Tibial nerve (tissue), 4 donors: ENCODE measurements at regions not wholly inside any gene's neighbourhood (a gene's known extent, or its start where the extent isn't known, plus 50 kb on each side); places are given as distances from the start of the nearest gene placed in this dataset.

Experiments
- DNase-seq, 2 donors: peaks; one replicate each; pipeline ENCODE4 v3.0.0-alpha.2; 2019; ENCODE audit warnings: low spot score in 2 of 2
- H3K27ac ChIP-seq, 4 donors: fragments of 200-600 bp; sonication (generic) in 3 of 4; one replicate each; pipeline ENCODE4 v1.5.1; 2017 to 2019; ENCODE audit warnings: mild to moderate bottlenecking in 1 of 4
- H3K27me3 ChIP-seq, 2 donors: fragments of 200-600 bp; sonication (generic) in 1 of 2; one replicate each; pipeline versions ENCODE4 v1.5.1 to v1.6.0; 2017 to 2019
- H3K36me3 ChIP-seq, 3 donors: fragments of 200-600 bp; sonication (generic); one replicate each; pipeline ENCODE4 v1.5.1; 2018 to 2019
- H3K4me1 ChIP-seq, 4 donors: fragments of 200-600 bp; sonication (generic) in 3 of 4; one replicate each; pipeline ENCODE4 v1.5.1; 2017 to 2019
- H3K4me3 ChIP-seq, 4 donors: fragments of 200-600 bp; sonication (generic) in 3 of 4; one replicate each; pipeline ENCODE4 v1.5.1; 2017 to 2019; ENCODE audit warnings: mild to moderate bottlenecking in 1 of 4, moderate library complexity in 1 of 4
- H3K9me3 ChIP-seq, 4 donors: fragments of 200-600 bp; sonication (generic) in 3 of 4; one replicate each; pipeline ENCODE4 v1.5.1; 2017 to 2019
- EP300 ChIP-seq, 2 donors: sonication (generic); formaldehyde crosslinking; IDR thresholded peaks; one replicate each; pipeline ENCODE4 v1.6.1; 2017; ENCODE audit warnings: antibody characterized with exemption in 2 of 2, mild to moderate bottlenecking in 1 of 2
- POLR2A ChIP-seq, 2 donors: fragments of 450-650 bp; IDR thresholded peaks; one replicate each; pipeline ENCODE4 v1.6.1; 2017; ENCODE audit warnings: antibody characterized with exemption in 2 of 2, mild to moderate bottlenecking in 2 of 2, moderate library complexity in 2 of 2
- WGBS, 2 donors: methylation state at CpG; one replicate each; pipeline ENCODE4 v1.1.5; 2018; 5-methylcytosine and 5-hydroxymethylcytosine counted together
- TF ChIP-seq, protein P1 (sequence below), 5 experiments: fragments of 200-600 bp in 3 of 5; fragments of 450-650 bp in 2 of 5; sonication (generic) in 3 of 5; IDR thresholded peaks; one replicate each; pipeline ENCODE4 v1.5.1; 2016 to 2019; ENCODE audit warnings: antibody characterized with exemption in 5 of 5, mild to moderate bottlenecking in 3 of 5, moderate library complexity in 2 of 5

DNA sequence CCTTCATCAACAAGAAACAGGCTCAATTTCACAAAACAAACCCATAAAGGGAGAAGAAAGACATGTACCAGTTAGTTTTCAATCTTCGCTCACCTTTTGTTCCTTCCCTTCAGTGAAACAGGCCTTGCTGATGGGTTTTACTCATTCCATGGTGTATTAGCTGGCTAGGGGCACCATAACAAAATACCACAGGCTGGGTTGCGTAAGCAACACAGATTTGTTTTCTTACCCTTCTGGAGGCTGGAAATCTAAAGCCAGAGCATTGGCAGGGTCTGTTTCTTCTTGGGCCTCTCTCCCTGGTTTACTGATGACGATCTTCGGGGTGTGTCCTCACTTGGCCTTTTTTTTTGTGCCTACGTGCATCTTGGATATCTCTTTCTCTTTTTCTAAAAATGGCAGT, 383.4 kb upstream of the RBFOX1 start:
- H3K4me1 ChIP-seq: no peaks in the 10 kb centered on the region
- 78 to 84% methylated on average over 4 to 5 of the region's 5 CpGs for WGBS, 2 donors
- no peaks in the 10 kb centered on the region for H3K36me3 ChIP-seq
- no peaks in the 10 kb centered on the region for H3K27me3 ChIP-seq
- no peak for DNase-seq
- H3K27ac ChIP-seq: no peak overlapping the region
- no peak overlapping the region for H3K4me3 ChIP-seq
- no peaks in the 10 kb centered on the region for H3K9me3 ChIP-seq
- no peak for TF ChIP-seq POLR2A (IDR thresholded peaks at IDR 0.05)
- TF ChIP-seq EP300 (IDR thresholded peaks at IDR 0.05): no peak
- TF ChIP-seq, protein P1, sequence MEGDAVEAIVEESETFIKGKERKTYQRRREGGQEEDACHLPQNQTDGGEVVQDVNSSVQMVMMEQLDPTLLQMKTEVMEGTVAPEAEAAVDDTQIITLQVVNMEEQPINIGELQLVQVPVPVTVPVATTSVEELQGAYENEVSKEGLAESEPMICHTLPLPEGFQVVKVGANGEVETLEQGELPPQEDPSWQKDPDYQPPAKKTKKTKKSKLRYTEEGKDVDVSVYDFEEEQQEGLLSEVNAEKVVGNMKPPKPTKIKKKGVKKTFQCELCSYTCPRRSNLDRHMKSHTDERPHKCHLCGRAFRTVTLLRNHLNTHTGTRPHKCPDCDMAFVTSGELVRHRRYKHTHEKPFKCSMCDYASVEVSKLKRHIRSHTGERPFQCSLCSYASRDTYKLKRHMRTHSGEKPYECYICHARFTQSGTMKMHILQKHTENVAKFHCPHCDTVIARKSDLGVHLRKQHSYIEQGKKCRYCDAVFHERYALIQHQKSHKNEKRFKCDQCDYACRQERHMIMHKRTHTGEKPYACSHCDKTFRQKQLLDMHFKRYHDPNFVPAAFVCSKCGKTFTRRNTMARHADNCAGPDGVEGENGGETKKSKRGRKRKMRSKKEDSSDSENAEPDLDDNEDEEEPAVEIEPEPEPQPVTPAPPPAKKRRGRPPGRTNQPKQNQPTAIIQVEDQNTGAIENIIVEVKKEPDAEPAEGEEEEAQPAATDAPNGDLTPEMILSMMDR (IDR thresholded peaks at IDR 0.05): no peak

- Histone ChIP-seq H3K4me3 (no peak overlapping the region), H3K4me1 (no peaks in the 10 kb centered on the region), H3K27me3 (no peaks in the 10 kb centered on the region), H3K36me3 (no peaks in the 10 kb centered on the region), H3K27ac (no peak overlapping the region), H3K9me3 (peaks cover 0 to 4% (median 0%) of the 10 kb centered on the region in 4 donors)
- no peak for TF ChIP-seq POLR2A (IDR thresholded peaks at IDR 0.05)
- no peak for TF ChIP-seq EP300 (IDR thresholded peaks at IDR 0.05)
- TF ChIP-seq, protein P1 (IDR thresholded peaks at IDR 0.05): no peak
- whole genome bisulfite sequencing, 2 donors: 89% methylated on average over 6 of the region's 6 CpGs
- DNase-seq: no peak
Measured at GRCh38 chr16:6947291-6947690, 385.4 kb upstream of the RBFOX1 start.

DNA sequence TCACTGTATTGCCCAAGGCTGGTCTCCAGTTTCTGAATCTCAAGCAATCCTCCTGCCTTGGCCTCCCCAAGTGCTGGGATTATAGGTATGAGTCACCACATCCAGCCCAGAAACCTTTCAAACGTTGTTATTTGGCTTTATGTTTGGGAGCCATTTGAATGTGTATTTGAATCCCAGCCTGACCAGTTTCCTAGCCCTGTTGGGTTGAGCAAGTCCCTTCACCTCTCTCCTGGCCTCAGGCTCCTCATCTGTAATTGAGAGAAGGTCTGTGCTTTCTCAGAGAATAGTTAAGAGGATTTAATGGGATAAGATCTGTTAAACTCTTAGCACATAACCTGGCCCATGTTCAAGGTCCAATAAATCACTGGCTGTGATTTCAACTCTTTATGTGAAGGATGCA, 385.8 kb upstream of the RBFOX1 start:
- no peak overlapping the region for H3K4me3 ChIP-seq
- H3K27me3 ChIP-seq: no peaks in the 10 kb centered on the region
- peaks cover 0 to 4% (median 0%) of the 10 kb centered on the region in 4 donors for H3K9me3 ChIP-seq
- no peak overlapping the region for H3K27ac ChIP-seq
- no peaks in the 10 kb centered on the region for H3K36me3 ChIP-seq
- no peak for DNase-seq
- H3K4me1 ChIP-seq: no peaks in the 10 kb centered on the region
- TF ChIP-seq EP300 (IDR thresholded peaks at IDR 0.05) (no peak), POLR2A (IDR thresholded peaks at IDR 0.05) (no peak)
- TF ChIP-seq, protein P1 (IDR thresholded peaks at IDR 0.05): no peak
- 42 to 61% methylated on average over 1 of the region's 1 CpG for WGBS, 2 donors

- no peaks in the 10 kb centered on the region for H3K4me1 ChIP-seq
- no peaks in the 10 kb centered on the region for H3K36me3 ChIP-seq
- H3K9me3 ChIP-seq: peaks cover 0 to 4% (median 0%) of the 10 kb centered on the region in 4 donors
- no peak overlapping the region for H3K27ac ChIP-seq
- 70 to 84% methylated on average over 1 of the region's 1 CpG for WGBS, 2 donors
- no peak overlapping the region for H3K4me3 ChIP-seq
- no peaks in the 10 kb centered on the region for H3K27me3 ChIP-seq
- no peak for TF ChIP-seq EP300 (IDR thresholded peaks at IDR 0.05)
- TF ChIP-seq, protein P1 (IDR thresholded peaks at IDR 0.05): no peak
- TF ChIP-seq POLR2A (IDR thresholded peaks at IDR 0.05): no peak
- DNase-seq: no peak
Measured at GRCh38 chr16:6946106-6946505, 386.5 kb upstream of the RBFOX1 start.

GRCh38 chr16:6940968-6941367, 391.7 kb upstream of the RBFOX1 start:
- DNase-seq: no peak
- Histone ChIP-seq H3K4me1 (no peaks in the 10 kb centered on the region), H3K27ac (no peak overlapping the region), H3K36me3 (no peaks in the 10 kb centered on the region), H3K9me3 (peaks cover 0 to 4% (median 0%) of the 10 kb centered on the region in 4 donors), H3K27me3 (no peaks in the 10 kb centered on the region), H3K4me3 (no peak overlapping the region)
- 88 to 89% methylated on average over 5 of the region's 5 CpGs for WGBS, 2 donors
- TF ChIP-seq, protein P1 (IDR thresholded peaks at IDR 0.05): no peak
- TF ChIP-seq POLR2A (IDR thresholded peaks at IDR 0.05): no peak
- no peak for TF ChIP-seq EP300 (IDR thresholded peaks at IDR 0.05)
